ENCODE measurements at regions not wholly inside any gene's neighbourhood (a gene's known extent, or its start where the extent isn't known, plus 50 kb on each side); places are given as distances from the start of the nearest gene placed in this dataset.
"Not testable (repeated sequence)": the region's sequence is repeated elsewhere in the genome, so short reads cannot be mapped to it uniquely, and the experiment has no call there.

DNA sequence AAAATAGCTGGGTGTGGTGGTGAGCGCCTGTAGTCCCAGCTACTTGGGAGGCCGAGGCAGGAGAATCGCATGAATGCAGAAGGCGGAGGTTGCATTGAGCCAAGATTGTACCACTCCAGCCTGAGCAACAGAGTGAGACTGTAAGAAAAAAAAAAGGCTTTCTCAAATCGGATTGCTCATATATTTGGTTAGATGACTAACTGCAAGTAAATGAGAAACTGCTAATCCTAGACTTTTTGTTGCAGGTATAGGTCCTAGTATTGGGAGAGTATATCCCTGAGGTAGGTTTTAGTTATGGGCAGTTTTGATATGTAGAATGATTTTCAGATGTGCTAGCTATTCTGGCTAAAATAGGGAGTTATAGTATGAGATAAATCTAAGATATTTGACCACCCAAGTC lies 944.8 kb downstream of the DNAH5 start:
- DNase-seq: no peak

- no peak for DNase-seq
Observed at GRCh38 chr5:12985142-12985541, 959.3 kb downstream of the DNAH5 start.

DNA sequence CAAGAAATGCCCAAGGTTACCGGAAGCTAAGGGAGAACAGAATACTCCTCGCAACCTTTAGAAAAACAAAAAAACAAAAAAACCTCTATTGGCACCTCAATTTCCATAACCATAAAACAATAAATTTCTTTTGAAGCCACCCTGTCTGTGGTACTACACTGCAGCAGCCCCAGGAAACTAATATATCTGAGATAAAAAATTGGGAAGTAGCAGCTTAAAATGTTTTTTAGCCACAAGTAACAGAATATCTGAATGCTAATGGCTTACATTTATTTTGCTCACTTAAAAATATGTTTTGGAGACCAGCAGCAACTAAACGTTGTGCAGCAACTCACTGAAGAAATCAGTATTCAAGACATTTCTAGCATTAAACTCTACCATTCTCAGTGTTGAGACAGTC lies 969.6 kb downstream of the DNAH5 start:
- DNase-seq: no peak

- DNase-seq: no peak
Observed at GRCh38 chr5:12965804-12966203, 978.7 kb downstream of the DNAH5 start.

DNA sequence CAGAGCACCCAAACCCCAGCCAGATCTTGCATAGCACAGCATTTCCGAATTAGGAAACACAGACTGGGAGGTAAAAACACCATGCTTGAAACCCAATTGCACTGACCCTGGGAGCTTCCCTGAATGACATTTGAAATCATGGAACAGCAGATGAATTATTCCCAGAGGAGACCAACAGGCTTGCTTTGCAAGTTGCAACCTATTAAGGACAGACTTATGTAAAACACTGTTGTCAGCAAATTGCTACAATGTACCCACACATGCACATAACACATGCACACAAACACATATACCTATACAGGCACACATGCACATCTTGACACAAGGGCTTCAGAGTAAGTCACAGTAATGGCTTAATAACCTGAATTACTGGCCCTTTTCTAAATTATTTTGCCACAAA lies 984.8 kb downstream of the DNAH5 start:
- DNase-seq: no peak

DNA sequence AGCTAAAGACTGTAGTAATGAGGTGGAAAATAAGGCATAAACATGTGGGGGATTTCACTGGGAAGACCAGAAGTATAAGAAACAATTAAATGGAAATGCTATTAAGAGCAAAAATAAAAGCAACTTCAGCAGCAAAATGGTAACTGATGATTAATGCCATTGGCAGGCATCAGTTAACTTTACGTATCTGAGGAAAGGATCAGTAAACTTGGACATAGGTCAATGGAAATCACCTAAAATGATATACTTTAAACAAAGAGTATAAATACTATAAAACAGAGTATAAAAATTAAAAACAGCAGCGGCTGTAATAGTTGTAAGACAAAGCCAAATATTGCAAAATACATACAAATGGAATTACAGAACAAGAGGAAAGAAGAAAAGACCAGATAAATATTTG lies 992.1 kb downstream of the DNAH5 start:
- DNase-seq: no peak

- DNase-seq: no peak
Observed at GRCh38 chr5:12951846-12952245, 992.6 kb downstream of the DNAH5 start.

DNA sequence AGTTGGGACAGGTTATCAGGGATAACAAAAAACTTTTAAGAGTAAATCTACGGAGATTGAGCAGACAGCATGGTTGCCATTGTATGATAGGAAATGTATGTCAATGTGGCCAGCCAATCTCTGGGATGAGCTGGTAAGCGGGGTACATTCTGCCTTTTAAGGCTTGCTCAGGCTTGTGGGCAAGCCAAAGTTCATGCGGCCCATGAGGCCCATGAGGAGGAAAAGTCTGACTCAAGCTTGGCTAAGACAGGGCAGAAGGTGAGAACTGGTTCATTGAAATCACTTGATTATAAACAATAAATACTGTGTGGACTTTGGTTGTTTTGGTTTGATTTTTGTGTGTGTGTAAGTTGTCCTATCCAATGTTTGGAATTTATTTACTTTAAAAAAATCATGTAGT lies 997.1 kb downstream of the DNAH5 start:
- no peak for DNase-seq

DNA sequence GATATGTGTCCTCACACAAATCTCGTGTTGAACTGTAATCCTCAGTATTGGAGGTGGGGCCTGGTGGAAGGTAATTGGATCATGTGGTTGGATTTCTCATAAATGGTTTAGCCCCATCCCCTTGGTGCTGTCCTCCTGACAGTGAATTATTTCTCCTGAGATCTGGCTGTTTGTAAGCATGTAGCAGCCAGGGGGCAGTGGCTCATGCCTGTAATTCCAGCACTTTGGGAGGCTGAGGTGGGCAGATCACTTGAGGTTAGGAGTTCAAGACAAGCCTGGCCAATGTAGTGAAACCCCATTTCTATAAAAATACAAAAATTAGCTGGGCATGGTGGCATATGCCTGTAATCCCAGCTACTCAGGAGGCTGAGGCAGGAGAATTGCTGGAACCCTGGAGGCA lies 999.0 kb downstream of the DNAH5 start:
- DNase-seq: not testable (repeated sequence)

DNA sequence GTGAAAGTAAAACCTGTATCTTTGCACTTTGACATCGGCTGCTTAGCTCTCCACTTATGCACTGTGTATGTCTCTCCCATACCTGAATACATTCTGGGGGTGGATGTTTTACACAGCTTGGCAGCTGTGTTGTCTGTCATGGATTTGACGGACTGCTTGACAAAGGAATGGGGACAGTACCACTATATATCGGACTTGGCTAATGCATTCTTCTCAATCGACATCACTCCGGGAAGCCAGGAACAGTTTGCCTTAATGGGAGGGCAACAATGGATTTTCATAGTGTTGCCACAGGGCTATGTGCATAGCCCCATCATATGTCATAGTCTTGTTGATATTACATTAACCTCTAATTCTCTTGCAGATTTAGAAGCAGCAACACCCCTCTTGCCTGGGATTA lies 1008.3 kb downstream of the DNAH5 start:
- no peak for DNase-seq

GRCh38 chr5:12934722-12935121 lies 1009.8 kb downstream of the DNAH5 start:
- DNase-seq: peak; percentile 15

GRCh38 chr5:12920527-12920926 lies 1016.3 kb upstream of the CTNND2 start:
- no peak for DNase-seq

DNA sequence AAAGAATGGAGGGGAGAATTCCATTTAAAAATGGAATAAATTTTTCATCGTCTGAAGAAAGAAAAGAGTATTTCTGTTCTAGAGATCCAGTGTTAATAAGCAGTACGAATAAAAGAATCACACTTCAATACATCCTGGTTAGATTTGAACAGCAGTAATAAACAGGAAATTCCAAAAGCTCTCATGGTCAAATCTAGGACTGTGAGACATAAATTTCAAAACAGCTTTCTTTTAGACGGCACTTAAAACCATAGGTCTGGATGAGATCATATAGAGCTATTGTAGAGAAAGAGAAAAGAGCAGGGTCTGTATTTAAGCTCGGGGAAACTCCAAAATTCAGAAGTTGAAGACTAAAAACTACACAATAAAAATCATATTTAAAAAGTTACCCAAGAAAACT lies 1006.9 kb upstream of the CTNND2 start:
- DNase-seq: no peak

- no peak for DNase-seq
Observed at GRCh38 chr5:12910641-12911040, 1006.4 kb upstream of the CTNND2 start.

- DNase-seq: no peak
Observed at GRCh38 chr5:12902611-12903010, 998.4 kb upstream of the CTNND2 start.

DNA sequence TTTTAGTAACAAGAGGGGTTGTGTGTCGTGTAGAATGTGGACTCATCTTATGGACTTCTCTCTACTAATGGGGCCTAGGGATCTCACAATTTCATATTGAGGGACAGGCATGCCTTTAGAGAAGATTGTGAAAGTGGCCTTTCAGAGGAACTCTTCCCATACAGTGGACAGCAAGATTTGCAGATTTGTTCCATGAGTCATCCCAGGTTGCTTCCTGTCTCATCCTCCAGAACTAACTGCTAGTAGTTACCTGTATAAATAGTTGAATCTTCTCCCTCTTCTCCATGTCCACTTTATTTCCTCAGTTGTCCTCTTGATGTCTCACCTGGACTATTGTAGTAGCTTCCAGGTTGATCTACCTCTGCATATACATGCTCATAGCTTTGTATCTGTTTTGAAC lies 997.5 kb upstream of the CTNND2 start:
- no peak for DNase-seq

GRCh38 chr5:12896086-12896485 lies 991.8 kb upstream of the CTNND2 start:
- no peak for DNase-seq

- no peak for DNase-seq
Observed at GRCh38 chr5:12885018-12885417, 980.8 kb upstream of the CTNND2 start.

GRCh38 chr5:12883395-12883794 lies 979.1 kb upstream of the CTNND2 start:
- DNase-seq: no peak

DNA sequence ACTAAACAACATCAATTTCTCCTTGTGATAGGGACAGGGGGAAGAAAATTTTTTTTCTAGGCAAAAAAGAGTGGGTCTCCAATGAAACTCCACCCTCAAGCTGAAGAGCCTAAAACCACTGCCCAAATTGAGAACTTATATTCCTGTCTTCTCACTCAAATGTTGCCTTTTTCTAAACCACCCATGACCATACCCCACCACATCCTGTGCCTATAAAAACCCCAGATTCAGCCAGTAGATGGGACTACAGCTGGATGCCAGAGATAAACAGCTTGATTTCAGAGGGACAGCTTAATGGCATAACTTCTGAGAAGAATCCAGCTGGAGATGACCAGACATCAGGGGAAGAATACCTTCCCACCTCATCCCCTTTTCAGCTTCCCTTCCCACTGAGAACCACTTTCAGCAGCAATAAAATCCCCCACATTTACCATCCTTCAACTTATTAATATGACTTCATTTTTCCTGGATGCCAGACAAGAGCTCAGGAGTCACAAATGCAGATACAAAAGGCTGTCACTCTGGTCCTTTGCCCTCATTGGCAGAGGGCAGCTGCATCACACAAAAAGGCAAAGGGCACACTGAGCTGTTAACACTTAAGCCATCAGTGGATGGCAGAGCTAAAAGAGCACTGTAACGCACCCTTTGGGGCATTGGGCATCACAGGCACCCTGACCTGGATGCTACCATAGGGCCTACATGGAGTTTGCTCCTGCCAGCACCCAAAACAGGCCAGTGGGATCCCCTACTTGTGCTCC lies 972.5 kb upstream of the CTNND2 start:
- DNase-seq: no peak

DNA sequence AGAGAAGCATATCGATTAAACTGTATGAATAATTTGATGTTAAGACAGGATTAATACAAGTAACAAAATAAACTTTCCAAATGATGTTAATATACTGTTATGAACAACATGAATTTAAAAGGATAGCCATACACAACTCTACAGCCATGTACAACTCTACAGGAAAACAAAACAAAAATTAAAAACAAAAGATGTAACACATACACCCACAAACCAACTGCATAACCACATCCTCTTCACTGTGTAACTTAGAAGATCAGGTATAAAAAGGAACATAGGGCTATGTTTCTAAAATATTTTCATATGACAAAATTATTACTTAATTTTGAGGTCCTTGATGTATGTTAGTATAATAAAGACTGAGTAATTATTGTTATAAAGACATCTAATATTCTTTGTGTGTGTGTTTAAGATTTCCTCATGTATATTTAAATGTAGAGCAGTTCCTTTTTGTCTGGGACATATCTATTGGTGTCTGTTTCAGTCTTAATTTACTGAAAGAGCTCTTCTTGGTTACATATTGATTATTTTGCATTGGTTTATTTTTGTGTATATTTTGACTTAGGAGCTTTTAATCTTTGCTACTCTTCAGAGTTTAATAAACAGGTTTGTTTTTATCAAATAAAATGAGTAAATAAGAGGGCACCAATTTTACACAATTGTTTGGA lies 966.8 kb upstream of the CTNND2 start:
- no peak for DNase-seq

- DNase-seq: no peak
Observed at GRCh38 chr5:12865529-12865928, 961.3 kb upstream of the CTNND2 start.

DNA sequence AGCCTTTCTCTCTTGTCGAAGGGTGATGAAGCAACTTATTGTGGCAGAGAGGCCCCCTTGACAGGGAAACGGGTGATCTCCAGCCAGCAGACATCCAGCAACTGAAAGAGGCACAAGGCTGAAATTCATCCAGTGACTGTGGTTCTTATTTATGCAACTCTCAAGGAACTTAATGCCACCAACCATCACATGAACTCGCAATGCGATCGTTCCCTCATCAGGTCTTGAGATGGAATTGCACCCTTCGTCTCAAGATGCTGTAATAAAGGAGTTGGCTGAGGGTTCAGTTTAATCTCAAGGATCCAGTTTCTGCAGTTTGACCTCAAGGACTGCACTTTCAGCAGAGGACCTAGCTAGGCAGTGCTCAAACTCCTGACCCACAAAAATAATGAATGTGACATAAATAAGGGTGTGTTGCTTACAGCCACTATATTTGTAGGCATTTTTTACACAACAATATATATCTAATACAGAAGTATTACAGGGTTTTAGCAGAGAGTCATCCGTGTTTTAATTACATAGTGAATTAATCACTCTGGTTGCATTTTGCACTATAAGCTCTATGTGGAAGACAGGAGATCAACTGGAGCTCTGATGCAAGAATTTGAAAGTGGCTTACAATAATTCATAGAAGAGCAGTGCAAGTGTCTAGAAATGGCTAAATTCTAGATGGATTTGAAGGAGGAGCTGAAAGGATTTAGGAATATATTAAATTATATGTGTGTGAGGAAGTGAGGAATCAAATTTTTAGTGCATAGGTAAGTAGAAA lies 957.8 kb upstream of the CTNND2 start:
- DNase-seq: no peak

- not testable (repeated sequence) for DNase-seq
Observed at GRCh38 chr5:12856105-12856504, 951.9 kb upstream of the CTNND2 start.
